SK-N-MC (cell line): ENCODE measurements at regions not wholly inside any gene's neighbourhood (a gene's known extent, or its start where the extent isn't known, plus 50 kb on each side); places are given as distances from the start of the nearest gene placed in this dataset.

ENCODE experiments used
- EZH2 ChIP-seq: fragments of 200-600 bp; sonication (generic); IDR thresholded peaks from one replicate; pipeline ENCODE4 v1.6.1; 2017; ENCODE audit warnings: antibody characterized with exemption
- FOXP2 ChIP-seq: optimal IDR thresholded peaks from 2 replicates; pipeline ENCODE3; 2011; ENCODE audit warnings: mild to moderate bottlenecking, moderate library complexity; ENCODE audit not compliant: insufficient read depth; ENCODE audit errors: extremely low read length, control extremely low read depth
- POLR2AphosphoS5 ChIP-seq: IDR thresholded peaks from 2 replicates; pipeline ENCODE4 v1.6.1; 2012; ENCODE audit warnings: mild to moderate bottlenecking, low read depth, low read length, borderline replicate concordance

DNA sequence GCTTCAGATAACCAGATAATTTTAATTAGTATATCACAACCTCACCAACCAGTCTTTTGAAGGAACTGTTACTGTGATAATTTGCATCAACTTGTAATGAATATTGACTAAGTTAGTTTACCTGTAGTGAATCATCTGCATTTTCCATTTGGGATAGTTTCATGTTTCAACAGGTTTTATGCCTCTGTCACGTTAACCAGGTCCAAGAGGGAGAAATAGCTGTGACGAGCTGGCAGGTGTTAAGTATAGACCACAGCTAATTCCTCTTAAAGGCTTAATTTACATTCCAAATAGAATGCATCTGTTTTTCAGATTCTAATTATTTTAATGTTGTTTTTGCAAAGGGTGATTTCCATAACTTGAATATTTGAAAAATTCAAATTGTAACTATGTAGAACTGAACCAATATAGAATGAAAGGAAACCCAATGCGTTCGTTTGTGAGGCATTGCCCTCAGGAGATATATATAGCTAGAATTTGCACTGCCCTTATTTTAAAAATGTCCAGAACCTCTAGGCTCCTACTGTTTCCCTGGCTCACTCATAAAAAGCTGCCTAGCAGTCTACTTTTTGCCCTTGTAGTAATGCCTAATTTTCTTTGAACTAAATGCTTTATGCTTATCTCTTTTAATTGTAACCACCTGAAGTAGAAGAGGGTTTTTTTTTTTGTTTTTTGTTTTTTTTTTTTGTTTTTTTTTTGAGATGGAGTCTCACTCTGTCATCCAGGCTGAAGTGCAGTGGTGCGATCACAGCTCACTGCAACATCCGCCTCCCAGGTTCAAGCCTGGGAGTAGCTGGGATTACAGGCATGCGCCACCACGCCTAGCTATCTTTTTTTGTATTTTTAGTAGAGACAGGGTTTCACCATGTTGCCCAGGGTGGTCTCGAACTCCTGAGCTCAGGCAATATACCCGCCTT, 270.5 kb downstream of the SMARCA2 start:
- TF ChIP-seq EZH2: no peak
- TF ChIP-seq POLR2AphosphoS5: no peak
- no peak for TF ChIP-seq FOXP2
